HCT116 (cell line): ENCODE measurements at regions not wholly inside any gene's neighbourhood (a gene's known extent, or its start where the extent isn't known, plus 50 kb on each side); places are given as distances from the start of the nearest gene placed in this dataset.

Experiments
- ATAC-seq: fragments of 200-7000 bp; cut with Tn5 transposase; 2 replicates; pipeline ENCODE4 v1.9.1; 2020; ENCODE audit warnings: mild to moderate bottlenecking, moderate library complexity
- BruUV-seq: library from RNA; stranded (reverse); fragments of 400-500 nt; replicated peaks from 2 replicates; lab custom pipeline; 2021; lab: Mats Ljungman, UMichigan
- CTCF ChIA-PET: fragments of 300-600 bp; sonication (Branson Sonifier 250); formaldehyde crosslinking; loops from one replicate; lab custom pipeline; 2021; ENCODE audit warnings: antibody characterized with exemption; lab: Charles Lee
- POLR2A ChIA-PET: fragments of 300-600, 350-600 bp; sonication (Branson Sonifier 250); formaldehyde crosslinking; loops from one replicate; lab custom pipeline; 2021; ENCODE audit warnings: antibody characterized with exemption; lab: Charles Lee
- RAD21 ChIA-PET, 2 experiments: fragments of 300-600 bp; sonication (Branson Sonifier 250); formaldehyde crosslinking; loops; one replicate each; lab custom pipeline; 2023; ENCODE audit warnings: low total read pairs in 2 of 2; ENCODE audit not compliant: uncharacterized antibody in 2 of 2, unreplicated experiment in 2 of 2, low non-redundant PET in 1 of 2; lab: Charles Lee
- DNase-seq: peaks from one replicate; pipeline ENCODE4 v3.0.0-alpha.2; 2010; ENCODE audit warnings: low read depth, low spot score
- H2AFZ ChIP-seq: fragments of 200-600 bp; shearing (Covaris generic), sonication (generic); 2 replicates; pipeline ENCODE4 v1.6.1; 2017; ENCODE audit warnings: low read depth, mixed run types, mixed read lengths, antibody characterized with exemption, low read length; ENCODE audit not compliant: poor library complexity, severe bottlenecking
- H3K27ac ChIP-seq: 2 replicates; pipeline ENCODE4 v1.5.1; 2012; ENCODE audit warnings: low read depth, low read length
- H3K27me3 ChIP-seq: fragments of 200-600 bp; sonication (generic); 2 replicates; pipeline ENCODE4 v1.6.1; 2016; ENCODE audit warnings: mixed run types, low read length, mixed read lengths; ENCODE audit not compliant: insufficient read depth
- H3K36me3 ChIP-seq, 2 experiments: fragments of 200-500 bp in 1 of 2; fragments of 200-600 bp in 1 of 2; sonication (Bioruptor generic) in 1 of 2; sonication (generic) in 1 of 2; 2 replicates each; pipeline versions ENCODE4 v1.5.1 to v1.6.1; 2014 to 2016; ENCODE audit warnings: low read length in 2 of 2, inconsistent platforms in 1 of 2, mixed read lengths in 1 of 2, mixed run types in 1 of 2; ENCODE audit not compliant: insufficient read depth in 2 of 2, control insufficient read depth in 1 of 2
- H3K4me1 ChIP-seq, 2 experiments: fragments of 200-600 bp in 1 of 2; sonication (generic) in 1 of 2; 2 replicates each; pipeline versions ENCODE4 v1.5.1 to v1.6.1; 2012 to 2017; ENCODE audit warnings: low read length in 2 of 2, inconsistent platforms in 1 of 2, mild to moderate bottlenecking in 1 of 2, mixed read lengths in 1 of 2, mixed run types in 1 of 2, moderate library complexity in 1 of 2; ENCODE audit not compliant: insufficient read depth in 2 of 2, control insufficient read depth in 1 of 2
- H3K4me2 ChIP-seq: fragments of 200-600 bp; sonication (generic); 2 replicates; pipeline ENCODE4 v1.6.1; 2017; ENCODE audit warnings: mixed run types, low read length, mixed read lengths
- H3K4me3 ChIP-seq, 2 experiments: fragments of 200-600 bp in 1 of 2; sonication (generic) in 1 of 2; replicated peaks in 1 of 2; 2 replicates each; pipeline ENCODE4 v1.5.1; 2011 to 2016; ENCODE audit warnings: low read length in 2 of 2, control low read depth in 1 of 2, low read depth in 1 of 2, mild to moderate bottlenecking in 1 of 2, mixed read lengths in 1 of 2, mixed run types in 1 of 2
- H3K79me2 ChIP-seq: fragments of 200-600 bp; sonication (generic); 2 replicates; pipeline ENCODE4 v1.6.1; 2017; ENCODE audit warnings: mild to moderate bottlenecking, mixed run types, low read length, moderate library complexity, mixed read lengths; ENCODE audit not compliant: insufficient read depth
- H3K9ac ChIP-seq: fragments of 200-600 bp; sonication (generic); 2 replicates; pipeline ENCODE4 v1.6.1; 2016; ENCODE audit warnings: low read length, mixed read lengths
- H3K9me2 ChIP-seq: fragments of 200-600 bp; sonication (generic), shearing (Covaris generic); 2 replicates; pipeline ENCODE4 v1.6.1; 2017; ENCODE audit warnings: mixed run types, mild to moderate bottlenecking, moderate library complexity; ENCODE audit not compliant: insufficient read depth
- H3K9me3 ChIP-seq, 2 experiments: fragments of 200-500 bp in 1 of 2; fragments of 200-600 bp in 1 of 2; sonication (Bioruptor generic) in 1 of 2; sonication (generic) in 1 of 2; 2 replicates each; pipeline ENCODE4 v1.6.1; 2014 to 2017; ENCODE audit warnings: low read length in 2 of 2, mixed read lengths in 2 of 2, inconsistent platforms in 1 of 2, low read depth in 1 of 2, mild to moderate bottlenecking in 1 of 2, mixed run types in 1 of 2, moderate library complexity in 1 of 2; ENCODE audit not compliant: control insufficient read depth in 1 of 2, insufficient read depth in 1 of 2
- H4K20me1 ChIP-seq: fragments of 200-600 bp; sonication (generic), shearing (Covaris generic); 2 replicates; pipeline ENCODE4 v1.6.1; 2017; ENCODE audit warnings: mixed run types, mild to moderate bottlenecking, moderate library complexity; ENCODE audit not compliant: insufficient read depth
- CEBPB ChIP-seq: IDR thresholded peaks from 2 replicates; pipeline ENCODE4 v1.6.1; 2012; ENCODE audit warnings: low read depth
- CTCF ChIP-seq, 3 experiments: fragments of 200-600 bp in 1 of 3; sonication (generic) in 1 of 3; IDR thresholded peaks in 2 of 3; conservative IDR thresholded peaks in 1 of 3; 2 replicates each; pipeline ENCODE4 v1.5.1; 2012 to 2017; ENCODE audit warnings: low read depth in 2 of 3, low read length in 2 of 3, antibody characterized with exemption in 1 of 3, borderline replicate concordance in 1 of 3, control low read depth in 1 of 3, mild to moderate bottlenecking in 1 of 3, mixed read lengths in 1 of 3, mixed run types in 1 of 3, moderate library complexity in 1 of 3; ENCODE audit not compliant: insufficient read depth in 1 of 3
- EGR1 ChIP-seq: IDR thresholded peaks from 2 replicates; pipeline ENCODE4 v1.6.1; 2012; ENCODE audit warnings: low read depth
- ELF1 ChIP-seq: IDR thresholded peaks from 2 replicates; pipeline ENCODE4 v1.6.1; 2012; ENCODE audit warnings: low read depth, borderline replicate concordance
- EZH2 ChIP-seq: fragments of 200-600 bp; sonication (generic); IDR thresholded peaks from 2 replicates; pipeline ENCODE4 v1.6.1; 2017; ENCODE audit warnings: antibody characterized with exemption, mixed run types
- EZH2phosphoT487 ChIP-seq: fragments of 200-600 bp; IDR thresholded peaks from 2 replicates; pipeline ENCODE4 v1.6.1; 2018; ENCODE audit warnings: antibody characterized with exemption, borderline replicate concordance
- FOSL1 ChIP-seq: IDR thresholded peaks from 2 replicates; pipeline ENCODE4 v1.6.1; 2012; ENCODE audit warnings: low read depth
- JUND ChIP-seq: IDR thresholded peaks from 2 replicates; pipeline ENCODE4 v1.6.1; 2012
- POLR2A ChIP-seq: IDR thresholded peaks from 2 replicates; pipeline ENCODE4 v1.7.0; 2011; ENCODE audit warnings: borderline replicate concordance; ENCODE audit not compliant: insufficient read depth, insufficient read length; ENCODE audit errors: extremely low read depth
- POLR2AphosphoS5 ChIP-seq: IDR thresholded peaks from 2 replicates; pipeline ENCODE4 v1.6.1; 2011; ENCODE audit warnings: mild to moderate bottlenecking, low read depth, low read length, moderate library complexity
- RAD21 ChIP-seq: IDR thresholded peaks from 2 replicates; pipeline ENCODE4 v1.6.1; 2012; ENCODE audit warnings: low read depth, mild to moderate bottlenecking
- REST ChIP-seq: IDR thresholded peaks from 2 replicates; pipeline ENCODE4 v1.6.1; 2012; ENCODE audit warnings: low read depth
- SIN3A ChIP-seq: IDR thresholded peaks from 2 replicates; pipeline ENCODE4 v1.6.1; 2012; ENCODE audit warnings: low read depth
- SP1 ChIP-seq: IDR thresholded peaks from 2 replicates; pipeline ENCODE4 v1.6.1; 2012; ENCODE audit warnings: low read depth
- SRF ChIP-seq: IDR thresholded peaks from 2 replicates; pipeline ENCODE4 v1.6.1; 2012; ENCODE audit warnings: low read depth
- TCF7L2 ChIP-seq: IDR thresholded peaks from 2 replicates; pipeline ENCODE4 v1.7.0; 2011; ENCODE audit warnings: borderline replicate concordance, inconsistent platforms; ENCODE audit not compliant: insufficient read depth, insufficient read length; ENCODE audit errors: extremely low read depth
- ZFX ChIP-seq: fragments of 450-650 bp; IDR thresholded peaks from 2 replicates; pipeline ENCODE4 v1.6.1; 2017
- intact Hi-C: fragments of 100-400 bp; cut with micrococcal nuclease; formaldehyde crosslinking; loops from 2 replicates; pipeline ENCODE4 v1.10.0; 2022

GRCh38 chr14:86012461-86012860 lies 482.5 kb downstream of the FLRT2 start (continued):
- TF ChIP-seq REST (no peak), CEBPB (no peak), POLR2AphosphoS5 (no peak)

- peaks cover 8 to 27% of the 10 kb centered on the region in 2 experiments; a peak in 2 of 4 replicates for H3K9me3 ChIP-seq
- intact Hi-C loops = no loop called here
- DNase-seq (no peak), ATAC-seq (no peak)
- no peak overlapping the region for H3K9ac ChIP-seq
- H3K4me2 ChIP-seq = no peak overlapping the region
- POLR2A ChIA-PET = no interaction called here
- H3K79me2 ChIP-seq = no peaks in the 10 kb centered on the region
- H3K9me2 ChIP-seq = no peaks in the 10 kb centered on the region
- CTCF ChIA-PET = no interaction called here
- H3K4me1 ChIP-seq = no peaks in the 10 kb centered on the region
- H2AFZ ChIP-seq = no peak overlapping the region
- H3K27me3 ChIP-seq = no peaks in the 10 kb centered on the region
- BruUV-seq = no TSS peak
- no peaks in the 10 kb centered on the region; the same call in 1 of the 2 replicates for H4K20me1 ChIP-seq
- no peak overlapping the region for H3K4me3 ChIP-seq
- no peak overlapping the region for H3K27ac ChIP-seq
- RAD21 ChIA-PET = no interaction called here
- H3K36me3 ChIP-seq = no peaks in the 10 kb centered on the region; a peak in 1 of 4 replicates
- TF ChIP-seq CTCF (IDR thresholded peaks at IDR 0.05 in 2 of 3, conservative IDR thresholded peaks at IDR 0.05 in 1 of 3; ENCODE audit: borderline replicate concordance in 1 of 3, insufficient read depth in 1 of 3, low read depth in 2 of 3, low read length in 2 of 3) (no peak), REST (no peak), ELF1 (no peak), RAD21 (no peak), SP1 (no peak), EZH2 (no peak), SRF (no peak), ZFX (no peak), CEBPB (no peak), EGR1 (no peak), JUND (no peak), POLR2AphosphoS5 (no peak), SIN3A (no peak), POLR2A (no peak), EZH2phosphoT487 (no peak), FOSL1 (no peak), TCF7L2 (no peak)
Observed at GRCh38 chr14:86003998-86004397, 474.1 kb downstream of the FLRT2 start.
